ENCODE measurements at regions not wholly inside any gene's neighbourhood (a gene's known extent, or its start where the extent isn't known, plus 50 kb on each side); places are given as distances from the start of the nearest gene placed in this dataset.

DNA sequence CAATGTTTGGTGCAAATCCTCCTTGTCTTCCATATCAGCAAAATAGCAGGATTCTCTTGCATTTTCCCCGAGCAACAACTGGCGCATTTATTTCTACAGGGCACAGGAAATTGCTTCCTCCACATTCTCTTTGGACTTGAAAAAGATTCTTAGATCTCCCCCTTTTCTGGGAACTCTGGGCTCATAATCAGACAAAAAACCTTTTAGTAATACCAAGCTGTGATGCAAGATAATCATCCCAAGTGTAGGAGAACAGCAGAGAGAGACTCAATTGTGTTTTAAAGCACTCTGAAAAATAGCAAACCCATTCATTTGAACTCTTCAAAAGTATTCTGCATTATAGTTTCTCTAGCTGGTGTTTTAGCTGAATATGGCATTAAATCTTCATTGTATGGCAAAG lies 419.6 kb upstream of the NPVF start:
- H3K9ac ChIP-seq (ENCODE audit: low read length), result no peak overlapping the region
- peak overlapping the region; percentile 64 for H3K27ac ChIP-seq (ENCODE audit: low read depth, low read length)
- no peak overlapping the region for H4K8ac ChIP-seq (ENCODE audit: low read depth, low read length)
- H3K4me1 ChIP-seq (ENCODE audit: control insufficient read depth, low read depth, low read length), result no peaks in the 10 kb centered on the region
- H3K27me3 ChIP-seq (ENCODE audit: insufficient read depth, low read length, poor library complexity), result no peaks in the 10 kb centered on the region
- H3K36me3 ChIP-seq (ENCODE audit: control insufficient read depth, insufficient read depth, low read length), result no peaks in the 10 kb centered on the region
- no peak overlapping the region for H4K5ac ChIP-seq (ENCODE audit: low read length)
- H3K4ac ChIP-seq (ENCODE audit: low read depth, low read length), result no peak overlapping the region
- no peak overlapping the region for H3K18ac ChIP-seq (ENCODE audit: low read length)
- H3K79me2 ChIP-seq (ENCODE audit: control insufficient read depth, insufficient read depth, low read length), result no peaks in the 10 kb centered on the region
- no peak overlapping the region for H2BK5ac ChIP-seq (ENCODE audit: low read length)
- WGBS (ENCODE audit: extremely low coverage, insufficient coverage, low lambda C conversion rate), result no CpG with 5 or more reads among the region's 2 CpGs
- H2AK5ac ChIP-seq (ENCODE audit: low read length), result no peak overlapping the region
- no peak overlapping the region for H2BK120ac ChIP-seq (ENCODE audit: low read depth, low read length)
- no peak overlapping the region for H3K56ac ChIP-seq (ENCODE audit: low read length)
- no peak overlapping the region for H3K4me2 ChIP-seq (ENCODE audit: low read length)
- H2BK15ac ChIP-seq (replicated peaks; ENCODE audit: low read depth), result no peak overlapping the region
- no peak for DNase-seq
- no peak overlapping the region for H3K4me3 ChIP-seq (ENCODE audit: low read length)
- H3K23ac ChIP-seq (ENCODE audit: low read length), result no peak overlapping the region
- H3K79me1 ChIP-seq (ENCODE audit: low read length), result no peaks in the 10 kb centered on the region

DNA sequence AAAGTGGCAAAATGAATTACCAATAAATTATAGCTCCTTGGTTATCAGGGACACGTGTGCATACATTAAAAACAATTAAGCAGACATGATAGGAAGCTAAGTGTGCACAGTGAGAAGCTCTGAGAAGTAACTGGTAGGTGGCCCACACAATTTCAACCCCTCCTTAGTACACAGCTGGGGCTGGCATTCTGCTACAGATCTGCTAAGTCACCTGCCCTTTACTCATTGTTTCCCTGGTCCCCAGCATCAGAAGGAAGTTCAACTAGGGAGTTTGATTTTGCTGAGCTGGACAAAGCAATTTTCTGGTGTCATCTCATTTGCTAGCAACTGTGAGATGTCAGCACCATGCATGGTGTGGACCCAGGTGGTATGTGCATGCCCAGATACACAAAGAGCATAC lies 424.1 kb upstream of the NPVF start:
- no peak overlapping the region for H3K23ac ChIP-seq (ENCODE audit: low read length)
- no peak overlapping the region for H3K4me3 ChIP-seq (ENCODE audit: low read length)
- H3K4me2 ChIP-seq (ENCODE audit: low read length), result no peak overlapping the region
- H4K5ac ChIP-seq (ENCODE audit: low read length), result no peak overlapping the region
- H3K79me2 ChIP-seq (ENCODE audit: control insufficient read depth, insufficient read depth, low read length), result no peaks in the 10 kb centered on the region
- no peaks in the 10 kb centered on the region for H3K4me1 ChIP-seq (ENCODE audit: control insufficient read depth, low read depth, low read length)
- H2BK15ac ChIP-seq (replicated peaks; ENCODE audit: low read depth), result no peak overlapping the region
- H3K79me1 ChIP-seq (ENCODE audit: low read length), result no peaks in the 10 kb centered on the region
- no peak overlapping the region for H3K18ac ChIP-seq (ENCODE audit: low read length)
- H2BK120ac ChIP-seq (ENCODE audit: low read depth, low read length), result no peak overlapping the region
- H3K9ac ChIP-seq (ENCODE audit: low read length), result no peak overlapping the region
- H2AK5ac ChIP-seq (ENCODE audit: low read length), result no peak overlapping the region
- H4K8ac ChIP-seq (ENCODE audit: low read depth, low read length), result no peak overlapping the region
- H3K56ac ChIP-seq (ENCODE audit: low read length), result no peak overlapping the region
- no peak overlapping the region for H2BK5ac ChIP-seq (ENCODE audit: low read length)
- H3K4ac ChIP-seq (ENCODE audit: low read depth, low read length), result no peak overlapping the region
- H3K36me3 ChIP-seq (ENCODE audit: control insufficient read depth, insufficient read depth, low read length), result no peaks in the 10 kb centered on the region
- no peak for DNase-seq
- no peak overlapping the region for H3K27ac ChIP-seq (ENCODE audit: low read depth, low read length)
- H3K27me3 ChIP-seq (ENCODE audit: insufficient read depth, low read length, poor library complexity), result no peaks in the 10 kb centered on the region
- WGBS (ENCODE audit: extremely low coverage, insufficient coverage, low lambda C conversion rate), result no CpG with 5 or more reads among the region's 1 CpG

DNA sequence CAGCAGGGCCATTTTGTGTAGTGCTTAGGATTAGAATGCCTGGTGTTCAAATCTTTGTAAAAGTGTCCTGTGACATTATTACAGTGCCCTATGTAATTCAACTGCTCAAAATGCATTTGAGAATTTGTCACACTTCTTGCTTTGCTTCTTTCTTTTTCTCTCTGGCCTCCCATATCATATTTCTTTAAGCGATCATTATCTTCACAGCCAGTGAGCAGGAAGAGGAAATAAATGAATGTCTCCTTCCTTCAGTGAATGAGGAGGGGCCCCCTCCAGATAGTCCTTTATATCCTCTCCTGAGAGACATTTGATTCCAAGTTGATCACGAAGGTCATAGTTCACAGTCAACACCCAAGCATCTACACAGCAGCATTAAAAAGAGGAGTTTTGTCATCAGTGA lies 425.1 kb upstream of the NPVF start:
- H3K27ac ChIP-seq (ENCODE audit: low read depth, low read length), result no peak overlapping the region
- H2BK5ac ChIP-seq (ENCODE audit: low read length), result no peak overlapping the region
- H2BK120ac ChIP-seq (ENCODE audit: low read depth, low read length), result no peak overlapping the region
- H4K5ac ChIP-seq (ENCODE audit: low read length), result no peak overlapping the region
- no CpG with 5 or more reads among the region's 2 CpGs for WGBS (ENCODE audit: extremely low coverage, insufficient coverage, low lambda C conversion rate)
- no peaks in the 10 kb centered on the region for H3K27me3 ChIP-seq (ENCODE audit: insufficient read depth, low read length, poor library complexity)
- no peaks in the 10 kb centered on the region for H3K79me2 ChIP-seq (ENCODE audit: control insufficient read depth, insufficient read depth, low read length)
- no peak for DNase-seq
- no peak overlapping the region for H3K56ac ChIP-seq (ENCODE audit: low read length)
- H3K4ac ChIP-seq (ENCODE audit: low read depth, low read length), result peak overlapping the region; percentile 21
- no peaks in the 10 kb centered on the region for H3K36me3 ChIP-seq (ENCODE audit: control insufficient read depth, insufficient read depth, low read length)
- H3K4me2 ChIP-seq (ENCODE audit: low read length), result no peak overlapping the region
- no peak overlapping the region for H3K9ac ChIP-seq (ENCODE audit: low read length)
- H3K79me1 ChIP-seq (ENCODE audit: low read length), result no peaks in the 10 kb centered on the region
- no peak overlapping the region for H3K18ac ChIP-seq (ENCODE audit: low read length)
- H3K4me3 ChIP-seq (ENCODE audit: low read length), result no peak overlapping the region
- no peak overlapping the region for H3K23ac ChIP-seq (ENCODE audit: low read length)
- H3K4me1 ChIP-seq (ENCODE audit: control insufficient read depth, low read depth, low read length), result no peaks in the 10 kb centered on the region
- no peak overlapping the region for H2BK15ac ChIP-seq (replicated peaks; ENCODE audit: low read depth)
- no peak overlapping the region for H2AK5ac ChIP-seq (ENCODE audit: low read length)
- H4K8ac ChIP-seq (ENCODE audit: low read depth, low read length), result no peak overlapping the region

DNA sequence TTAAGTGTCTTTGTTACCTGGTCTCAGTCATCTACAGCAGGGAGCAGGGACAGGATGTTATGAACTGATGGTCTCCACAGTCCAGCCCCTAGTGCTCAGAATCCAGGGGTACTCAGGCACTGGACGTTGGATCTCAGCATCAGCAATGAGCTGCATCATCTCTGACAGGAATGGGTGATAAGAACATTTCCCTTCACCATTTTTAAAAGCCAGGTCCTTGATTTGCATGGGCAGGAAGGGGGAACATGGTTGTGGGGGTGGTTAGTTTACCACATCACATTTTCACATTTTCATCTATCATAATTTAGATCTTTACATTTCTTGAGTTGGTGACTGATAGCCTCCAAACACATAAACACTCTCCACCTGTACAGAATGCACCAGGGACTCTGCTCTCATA lies 427.8 kb upstream of the NPVF start:
- Histone ChIP-seq H3K9ac (ENCODE audit: low read length) (no peak overlapping the region), H3K4me3 (ENCODE audit: low read length) (no peak overlapping the region), H3K4me1 (ENCODE audit: control insufficient read depth, low read depth, low read length) (no peaks in the 10 kb centered on the region), H2BK5ac (ENCODE audit: low read length) (no peak overlapping the region), H3K23ac (ENCODE audit: low read length) (no peak overlapping the region), H3K18ac (ENCODE audit: low read length) (no peak overlapping the region), H2BK15ac (replicated peaks; ENCODE audit: low read depth) (no peak overlapping the region), H3K79me2 (ENCODE audit: control insufficient read depth, insufficient read depth, low read length) (no peaks in the 10 kb centered on the region), H2AK5ac (ENCODE audit: low read length) (no peak overlapping the region), H3K36me3 (ENCODE audit: control insufficient read depth, insufficient read depth, low read length) (no peaks in the 10 kb centered on the region), H4K5ac (ENCODE audit: low read length) (no peak overlapping the region), H3K79me1 (ENCODE audit: low read length) (no peaks in the 10 kb centered on the region), H4K8ac (ENCODE audit: low read depth, low read length) (no peak overlapping the region), H2BK120ac (ENCODE audit: low read depth, low read length) (no peak overlapping the region), H3K27me3 (ENCODE audit: insufficient read depth, low read length, poor library complexity) (no peaks in the 10 kb centered on the region), H3K56ac (ENCODE audit: low read length) (no peak overlapping the region), H3K4ac (ENCODE audit: low read depth, low read length) (no peak overlapping the region), H3K27ac (ENCODE audit: low read depth, low read length) (no peak overlapping the region), H3K4me2 (ENCODE audit: low read length) (no peak overlapping the region)
- DNase-seq, result no peak
- WGBS (ENCODE audit: extremely low coverage, insufficient coverage, low lambda C conversion rate), result no CpG with 5 or more reads among the region's 1 CpG

DNA sequence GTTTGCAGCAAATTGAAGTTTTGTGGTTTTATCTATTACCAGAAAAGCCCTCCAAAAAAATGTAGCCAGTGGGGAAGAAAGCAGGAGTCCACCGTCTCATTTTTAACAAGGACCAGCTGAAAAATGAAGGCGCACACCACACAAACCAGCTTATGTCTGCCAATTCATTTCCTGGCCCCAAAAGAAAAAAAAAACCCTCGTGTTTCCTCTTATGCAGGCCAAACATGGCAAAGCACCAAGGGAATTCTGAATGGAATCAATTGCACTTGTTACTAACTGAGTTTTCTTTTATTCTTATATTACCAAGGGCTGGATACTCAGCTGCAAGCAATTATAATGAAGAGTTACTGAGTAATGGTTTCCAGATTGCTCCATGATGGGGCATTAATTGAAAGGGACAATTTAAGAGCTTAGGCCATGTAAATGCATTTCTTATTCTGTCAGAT lies 428.3 kb upstream of the NPVF start:
- no peak overlapping the region for H3K4ac ChIP-seq (ENCODE audit: low read depth, low read length)
- H3K23ac ChIP-seq (ENCODE audit: low read length), result no peak overlapping the region
- WGBS (ENCODE audit: extremely low coverage, insufficient coverage, low lambda C conversion rate), result no CpG with 5 or more reads among the region's 3 CpGs
- no peak overlapping the region for H3K56ac ChIP-seq (ENCODE audit: low read length)
- H3K27ac ChIP-seq (ENCODE audit: low read depth, low read length), result no peak overlapping the region
- H3K79me1 ChIP-seq (ENCODE audit: low read length), result no peaks in the 10 kb centered on the region
- no peaks in the 10 kb centered on the region for H3K27me3 ChIP-seq (ENCODE audit: insufficient read depth, low read length, poor library complexity)
- no peak overlapping the region for H2BK5ac ChIP-seq (ENCODE audit: low read length)
- no peak overlapping the region for H4K5ac ChIP-seq (ENCODE audit: low read length)
- H3K9ac ChIP-seq (ENCODE audit: low read length), result no peak overlapping the region
- no peak for DNase-seq
- H3K4me3 ChIP-seq (ENCODE audit: low read length), result no peak overlapping the region
- no peaks in the 10 kb centered on the region for H3K79me2 ChIP-seq (ENCODE audit: control insufficient read depth, insufficient read depth, low read length)
- H2BK120ac ChIP-seq (ENCODE audit: low read depth, low read length), result no peak overlapping the region
- no peak overlapping the region for H2AK5ac ChIP-seq (ENCODE audit: low read length)
- no peak overlapping the region for H2BK15ac ChIP-seq (replicated peaks; ENCODE audit: low read depth)
- no peak overlapping the region for H4K8ac ChIP-seq (ENCODE audit: low read depth, low read length)
- H3K18ac ChIP-seq (ENCODE audit: low read length), result no peak overlapping the region
- H3K4me2 ChIP-seq (ENCODE audit: low read length), result no peak overlapping the region
- H3K4me1 ChIP-seq (ENCODE audit: control insufficient read depth, low read depth, low read length), result no peaks in the 10 kb centered on the region
- no peaks in the 10 kb centered on the region for H3K36me3 ChIP-seq (ENCODE audit: control insufficient read depth, insufficient read depth, low read length)

DNA sequence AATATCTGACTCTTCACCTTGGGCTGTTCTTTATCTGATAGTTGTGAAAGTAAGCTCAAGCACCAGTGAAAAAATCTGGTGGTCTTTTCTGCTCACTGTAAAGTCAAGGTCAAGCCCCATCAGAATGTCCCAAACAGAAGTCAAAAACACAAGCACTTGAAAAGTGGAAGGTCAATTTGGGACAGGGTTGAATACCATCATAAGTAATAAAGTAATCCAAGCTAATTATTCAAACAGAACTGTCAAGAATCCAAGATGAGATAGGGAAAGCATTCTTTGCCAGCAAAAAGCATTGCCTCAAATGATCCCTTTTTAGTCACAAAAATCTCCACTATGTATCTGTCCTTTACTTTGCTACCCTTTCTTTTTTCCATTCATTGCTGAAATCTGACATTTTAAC lies 430.1 kb upstream of the NPVF start:
- H2AK5ac ChIP-seq (ENCODE audit: low read length), result no peak overlapping the region
- no peak overlapping the region for H2BK120ac ChIP-seq (ENCODE audit: low read depth, low read length)
- H3K9ac ChIP-seq (ENCODE audit: low read length), result no peak overlapping the region
- no peak overlapping the region for H3K18ac ChIP-seq (ENCODE audit: low read length)
- no peaks in the 10 kb centered on the region for H3K79me2 ChIP-seq (ENCODE audit: control insufficient read depth, insufficient read depth, low read length)
- H3K79me1 ChIP-seq (ENCODE audit: low read length), result no peaks in the 10 kb centered on the region
- no peak overlapping the region for H3K23ac ChIP-seq (ENCODE audit: low read length)
- H3K27ac ChIP-seq (ENCODE audit: low read depth, low read length), result no peak overlapping the region
- no peak for DNase-seq
- no peak overlapping the region for H3K4ac ChIP-seq (ENCODE audit: low read depth, low read length)
- no peaks in the 10 kb centered on the region for H3K4me1 ChIP-seq (ENCODE audit: control insufficient read depth, low read depth, low read length)
- H3K36me3 ChIP-seq (ENCODE audit: control insufficient read depth, insufficient read depth, low read length), result no peaks in the 10 kb centered on the region
- no peak overlapping the region for H4K5ac ChIP-seq (ENCODE audit: low read length)
- no peak overlapping the region for H3K4me2 ChIP-seq (ENCODE audit: low read length)
- no peak overlapping the region for H3K56ac ChIP-seq (ENCODE audit: low read length)
- H3K27me3 ChIP-seq (ENCODE audit: insufficient read depth, low read length, poor library complexity), result no peaks in the 10 kb centered on the region
- no peak overlapping the region for H3K4me3 ChIP-seq (ENCODE audit: low read length)
- H2BK5ac ChIP-seq (ENCODE audit: low read length), result no peak overlapping the region
- no peak overlapping the region for H2BK15ac ChIP-seq (replicated peaks; ENCODE audit: low read depth)
- no peak overlapping the region for H4K8ac ChIP-seq (ENCODE audit: low read depth, low read length)
